ENCODE measurements at regions not wholly inside any gene's neighbourhood (a gene's known extent, or its start where the extent isn't known, plus 50 kb on each side); places are given as distances from the start of the nearest gene placed in this dataset.

- TF ChIP-seq CTCF (IDR thresholded peaks at IDR 0.05): no peak
- TF ChIP-seq POLR2A (IDR thresholded peaks at IDR 0.05): no peak
Measured at GRCh38 chr2:150373374-150373773, 114.1 kb downstream of the RND3 start.
